NCI-H2196 (cell line): ENCODE measurements at regions not wholly inside any gene's neighbourhood (a gene's known extent, or its start where the extent isn't known, plus 50 kb on each side); places are given as distances from the start of the nearest gene placed in this dataset.
"Not testable (repeated sequence)": the region's sequence is repeated elsewhere in the genome, so short reads cannot be mapped to it uniquely, and the experiment has no call there.

Experiments used
- DNase-seq: peaks from one replicate; lab custom pipeline; 2025; ENCODE audit not compliant: unreplicated experiment; lab: John Stamatoyannopoulos, UW

- not testable (repeated sequence) for DNase-seq
Measured at GRCh38 chr3:35296944-35297343, 342.4 kb upstream of the ARPP21 start.

GRCh38 chr3:35305406-35305805 lies 333.9 kb upstream of the ARPP21 start:
- no peak for DNase-seq

- DNase-seq: no peak
Measured at GRCh38 chr3:35307296-35307695, 332.0 kb upstream of the ARPP21 start.

- not testable (repeated sequence) for DNase-seq
Measured at GRCh38 chr3:35316841-35317240, 322.5 kb upstream of the ARPP21 start.

GRCh38 chr3:35320646-35321407 lies 318.5 kb upstream of the ARPP21 start:
- no peak for DNase-seq

- DNase-seq: no peak
Measured at GRCh38 chr3:35322070-35322469, 317.3 kb upstream of the ARPP21 start.

GRCh38 chr3:35335703-35336102 lies 303.6 kb upstream of the ARPP21 start:
- DNase-seq: no peak

- no peak for DNase-seq
Measured at GRCh38 chr3:35336601-35337000, 302.7 kb upstream of the ARPP21 start.

- no peak for DNase-seq
Measured at GRCh38 chr3:35338186-35338585, 301.1 kb upstream of the ARPP21 start.

- no peak for DNase-seq
Measured at GRCh38 chr3:35380196-35380595, 259.1 kb upstream of the ARPP21 start.

- DNase-seq: no peak
Measured at GRCh38 chr3:35383216-35383615, 256.1 kb upstream of the ARPP21 start.

GRCh38 chr3:35383719-35384555 lies 255.4 kb upstream of the ARPP21 start:
- DNase-seq: no peak

- DNase-seq: no peak
Measured at GRCh38 chr3:35385271-35385670, 254.1 kb upstream of the ARPP21 start.

- no peak for DNase-seq
Measured at GRCh38 chr3:35389907-35390306, 249.4 kb upstream of the ARPP21 start.

- no peak for DNase-seq
Measured at GRCh38 chr3:35392187-35392586, 247.1 kb upstream of the ARPP21 start.

- peak; percentile 44 for DNase-seq
Measured at GRCh38 chr3:35393901-35394799, 245.2 kb upstream of the ARPP21 start.

GRCh38 chr3:35394905-35395304 lies 244.4 kb upstream of the ARPP21 start:
- DNase-seq: no peak

GRCh38 chr3:35401671-35402070 lies 237.7 kb upstream of the ARPP21 start:
- no peak for DNase-seq

- DNase-seq: no peak
Measured at GRCh38 chr3:35404571-35404970, 234.8 kb upstream of the ARPP21 start.

- DNase-seq: no peak
Measured at GRCh38 chr3:35408882-35409281, 230.4 kb upstream of the ARPP21 start.

GRCh38 chr3:35409991-35410390 lies 229.3 kb upstream of the ARPP21 start:
- no peak for DNase-seq
